SU-DHL-6 (cell line): ENCODE measurements at regions not wholly inside any gene's neighbourhood (a gene's known extent, or its start where the extent isn't known, plus 50 kb on each side); places are given as distances from the start of the nearest gene placed in this dataset.

ENCODE experiments used
- CTCF ChIP-seq: fragments of 200-600 bp; sonication (generic); IDR thresholded peaks from one replicate; pipeline ENCODE4 v1.5.1; 2017; ENCODE audit warnings: antibody characterized with exemption, mild to moderate bottlenecking, low read length, moderate library complexity; ENCODE audit not compliant: insufficient read depth, poor library complexity, severe bottlenecking
- EZH2phosphoT487 ChIP-seq: fragments of 200-600 bp; sonication (generic), shearing (Covaris generic); conservative IDR thresholded peaks from 2 replicates; pipeline ENCODE4 v1.6.1; 2018; ENCODE audit warnings: mild to moderate bottlenecking, antibody characterized with exemption, low read length, moderate library complexity, mixed read lengths

GRCh38 chr1:5738911-5739462, 253.2 kb downstream of the NPHP4 start:
- no peak for TF ChIP-seq CTCF
- no peak for TF ChIP-seq EZH2phosphoT487
